HG03457 (cell line): ENCODE measurements at regions not wholly inside any gene's neighbourhood (a gene's known extent, or its start where the extent isn't known, plus 50 kb on each side); places are given as distances from the start of the nearest gene placed in this dataset.
"Not testable (repeated sequence)": the region's sequence is repeated elsewhere in the genome, so short reads cannot be mapped to it uniquely, and the experiment has no call there.

ENCODE experiments used
- ATAC-seq: cut with Tn5 transposase; IDR thresholded peaks from one replicate; pipeline ENCODE4 v1.9.1; 2021; ENCODE audit warnings: moderate number of reproducible peaks; ENCODE audit not compliant: unreplicated experiment

DNA sequence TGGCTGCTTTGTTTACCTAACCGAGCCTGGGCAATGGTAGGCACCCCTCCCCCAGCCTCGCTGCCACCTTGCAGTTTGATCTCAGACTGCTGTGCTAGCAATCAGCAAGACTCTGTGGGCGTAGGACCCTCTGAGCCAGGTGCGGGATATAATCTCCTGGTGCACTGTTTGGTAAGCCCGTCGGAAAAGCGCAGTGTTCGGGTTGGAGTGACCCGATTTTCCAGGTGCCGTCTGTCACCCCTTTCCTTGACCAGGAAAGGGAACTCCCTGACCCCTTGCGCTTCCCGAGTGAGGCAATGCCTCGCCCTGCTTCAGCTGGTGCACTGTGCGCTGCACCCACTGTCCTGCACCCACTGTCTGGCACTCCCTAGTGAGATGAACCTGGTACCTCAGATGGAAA, 482.2 kb upstream of the SMC2 start:
- not testable (repeated sequence) for ATAC-seq

DNA sequence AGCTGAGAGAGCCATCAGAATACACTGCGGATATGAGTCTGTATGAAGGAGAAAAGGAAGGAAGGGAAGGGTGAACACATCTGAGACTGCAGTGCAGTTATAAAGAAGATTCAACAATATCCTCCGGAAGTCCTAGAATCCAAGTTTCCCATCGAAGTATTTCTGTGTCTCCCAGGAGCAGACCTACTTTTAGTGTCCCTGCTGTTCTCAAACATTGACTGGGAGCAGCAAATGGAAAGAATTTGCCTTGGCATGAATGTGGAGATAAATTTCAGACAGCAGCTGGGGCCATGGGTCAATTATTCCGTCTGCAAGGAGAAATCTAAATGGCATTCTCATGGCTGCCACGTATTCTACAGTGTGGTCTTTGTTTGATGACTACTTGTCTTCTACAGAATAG, 478.1 kb upstream of the SMC2 start:
- ATAC-seq = no peak

DNA sequence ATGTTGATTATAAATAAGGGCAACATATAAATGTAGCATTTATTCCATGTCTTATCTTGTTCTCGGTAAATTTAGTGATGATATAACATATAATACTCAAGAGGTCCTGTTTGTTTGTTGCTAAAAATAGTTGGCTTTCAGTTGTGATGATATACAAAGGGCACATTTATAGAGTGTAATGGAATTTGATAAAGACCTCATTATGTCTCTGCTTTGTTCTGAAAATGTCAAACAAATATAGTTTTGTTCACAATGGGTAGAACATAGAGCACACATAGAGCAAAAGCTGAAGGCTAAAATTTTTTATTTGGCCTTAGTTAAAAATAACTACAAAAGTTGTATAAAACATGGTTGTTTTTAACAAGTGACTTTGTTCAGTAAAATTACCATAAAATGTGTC, 477.1 kb upstream of the SMC2 start:
- no peak for ATAC-seq

DNA sequence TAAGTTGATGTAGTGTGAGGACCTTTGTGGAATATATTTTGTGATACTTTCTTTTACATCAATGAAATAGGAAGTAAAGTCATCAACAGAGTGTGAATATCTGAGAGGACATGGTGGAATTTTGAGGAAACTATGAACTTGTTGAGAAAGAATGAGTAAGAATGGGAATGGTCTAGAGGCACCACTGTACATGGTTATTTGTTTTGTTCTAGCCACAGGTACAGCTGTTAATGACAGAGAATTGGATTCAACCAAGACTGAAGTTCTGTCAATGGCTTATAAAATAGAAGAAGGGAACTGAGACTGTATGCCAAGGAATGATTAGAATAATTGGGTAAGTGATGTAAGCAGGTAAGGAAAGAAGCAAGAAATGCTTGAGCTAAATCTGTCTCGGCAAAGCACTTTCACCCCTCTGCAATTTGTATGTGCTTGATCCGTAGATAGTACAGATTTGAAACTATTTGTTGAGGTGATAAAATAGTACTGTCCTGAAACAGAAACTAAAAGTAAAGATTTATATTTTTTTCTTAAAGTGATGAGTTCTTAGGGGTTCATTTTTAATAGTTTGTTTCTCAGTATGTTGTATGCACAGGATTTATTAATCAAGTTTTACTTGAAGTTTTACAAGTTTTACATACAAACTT, 468.8 kb upstream of the SMC2 start:
- no peak for ATAC-seq

DNA sequence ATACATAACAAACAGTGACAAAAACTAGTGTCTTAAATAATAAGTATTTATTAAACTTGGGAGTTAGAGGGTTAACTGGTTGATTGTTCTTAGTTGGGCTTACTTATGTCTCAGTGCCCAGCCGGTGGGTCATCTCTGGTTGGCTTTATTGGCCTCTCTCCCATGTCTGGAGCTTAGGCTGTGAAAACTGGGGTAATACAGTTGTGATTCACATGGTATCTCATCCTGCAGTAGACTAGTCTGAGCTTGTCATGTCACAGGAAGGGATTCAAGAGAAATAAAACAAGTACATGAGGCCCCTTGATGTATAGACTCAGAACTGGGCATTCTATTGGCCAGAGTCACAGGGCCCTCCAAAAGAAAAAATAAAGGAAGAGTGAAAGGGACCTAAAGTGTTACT, 466.4 kb upstream of the SMC2 start:
- ATAC-seq = no peak

DNA sequence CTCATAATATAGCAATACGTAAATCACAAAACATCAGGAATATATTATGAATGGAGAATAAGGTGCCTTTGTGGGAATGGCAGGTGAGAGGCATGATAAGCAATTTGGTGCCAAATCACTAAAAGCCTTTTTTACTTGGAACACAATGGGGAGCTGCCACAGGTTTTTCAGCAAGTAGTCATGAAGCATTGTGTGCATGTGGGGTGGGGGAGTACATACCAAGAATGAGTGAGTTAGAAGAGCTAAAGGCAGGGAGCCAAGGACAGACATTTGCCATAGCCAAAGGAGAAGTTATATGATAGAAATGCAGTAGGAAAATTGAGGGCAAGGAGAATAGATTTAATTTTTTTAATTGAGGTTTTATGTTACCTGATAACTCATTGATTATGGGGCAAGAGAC, 445.0 kb upstream of the SMC2 start:
- ATAC-seq = no peak

DNA sequence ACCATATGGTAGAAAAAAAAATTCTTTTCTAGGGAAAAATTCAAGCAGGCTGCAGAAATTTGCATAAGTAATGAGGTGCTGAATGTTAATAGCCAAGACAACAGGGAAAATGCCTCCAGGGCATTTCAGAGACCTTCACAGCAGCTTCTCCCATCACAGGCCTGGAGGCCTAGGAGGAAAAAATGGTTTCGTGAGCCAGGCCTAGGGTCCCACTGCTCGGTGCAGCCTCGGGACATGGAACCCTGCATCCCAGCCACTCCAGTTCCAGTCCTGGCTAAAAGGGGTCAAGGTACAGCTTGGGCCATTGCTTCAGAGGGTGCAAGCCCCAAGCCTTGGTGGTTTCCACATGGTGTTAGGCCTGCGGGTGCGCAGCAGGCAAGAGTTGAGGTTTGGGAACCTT, 436.0 kb upstream of the SMC2 start:
- ATAC-seq = no peak

DNA sequence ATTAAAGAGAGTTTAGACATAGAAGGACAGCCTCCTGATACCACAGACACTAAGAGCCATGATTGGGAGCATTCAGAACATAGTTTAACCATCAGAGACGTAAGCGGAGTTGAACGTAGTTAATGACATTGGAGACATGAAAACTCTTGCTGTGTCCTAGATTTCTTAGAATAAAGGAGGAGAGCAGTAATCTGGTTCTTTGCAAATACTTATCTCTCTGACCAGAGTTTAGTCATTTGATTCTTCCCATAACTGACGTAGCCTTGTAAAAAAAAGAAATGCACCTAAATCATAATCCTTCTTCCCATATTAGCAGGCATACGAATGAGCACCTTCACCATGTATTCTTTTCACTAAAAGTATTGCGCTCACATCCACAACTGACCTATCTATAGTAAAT, 433.3 kb upstream of the SMC2 start:
- ATAC-seq = no peak

DNA sequence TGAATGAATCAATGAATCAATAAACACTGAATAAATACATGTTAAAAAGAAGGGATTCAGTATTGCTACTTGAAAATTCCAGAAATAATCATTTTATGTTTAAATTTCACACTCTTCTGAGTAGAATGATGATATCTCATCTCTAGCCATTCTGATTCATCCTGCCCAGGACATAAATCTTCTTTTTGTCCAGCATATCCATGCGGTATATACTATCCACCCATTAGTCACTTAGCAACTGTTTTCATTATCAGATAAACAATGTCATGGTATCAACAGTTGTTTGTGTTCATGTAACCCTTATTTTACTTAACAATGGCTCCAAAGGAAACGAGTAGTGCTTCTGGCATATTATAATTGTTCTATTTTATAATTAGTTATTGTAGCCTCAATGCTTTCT, 432.4 kb upstream of the SMC2 start:
- ATAC-seq = no peak

DNA sequence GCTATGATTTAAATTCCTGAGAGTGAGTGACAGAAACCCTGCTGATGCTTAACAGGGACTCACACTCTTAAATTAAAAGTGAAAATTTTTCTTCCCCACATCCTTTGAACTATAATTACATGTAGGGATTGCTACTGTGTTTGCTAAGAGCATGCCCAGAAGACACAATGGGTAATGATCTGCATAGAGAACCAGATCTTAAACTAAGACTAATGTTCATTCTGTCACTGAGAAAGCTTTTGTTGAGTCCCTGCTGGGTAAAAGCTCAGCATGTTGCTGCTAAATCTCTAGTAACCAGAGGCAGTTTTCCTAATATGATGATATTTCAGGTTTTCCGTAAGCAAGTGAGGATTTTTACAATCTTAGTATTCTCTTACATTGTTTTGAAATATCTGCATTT, 424.8 kb upstream of the SMC2 start:
- ATAC-seq = no peak

DNA sequence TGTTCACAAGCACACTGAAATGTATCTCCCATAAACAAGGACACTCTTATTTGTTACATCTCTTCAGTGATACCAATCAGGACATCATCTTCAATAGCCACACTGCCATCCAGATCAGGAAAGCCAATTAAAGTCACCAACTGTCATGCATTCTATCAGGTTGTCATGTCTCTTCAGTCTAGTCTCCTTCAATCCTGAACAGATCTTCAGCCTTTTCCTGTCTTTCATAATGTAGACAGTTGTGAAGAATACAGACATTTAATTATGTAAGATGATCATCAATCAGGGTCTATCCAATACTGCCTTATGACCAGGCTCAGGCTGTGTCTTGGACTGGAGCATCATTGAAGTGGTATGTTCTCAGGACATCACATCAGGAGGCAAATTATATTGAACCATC, 419.8 kb upstream of the SMC2 start:
- no peak for ATAC-seq

DNA sequence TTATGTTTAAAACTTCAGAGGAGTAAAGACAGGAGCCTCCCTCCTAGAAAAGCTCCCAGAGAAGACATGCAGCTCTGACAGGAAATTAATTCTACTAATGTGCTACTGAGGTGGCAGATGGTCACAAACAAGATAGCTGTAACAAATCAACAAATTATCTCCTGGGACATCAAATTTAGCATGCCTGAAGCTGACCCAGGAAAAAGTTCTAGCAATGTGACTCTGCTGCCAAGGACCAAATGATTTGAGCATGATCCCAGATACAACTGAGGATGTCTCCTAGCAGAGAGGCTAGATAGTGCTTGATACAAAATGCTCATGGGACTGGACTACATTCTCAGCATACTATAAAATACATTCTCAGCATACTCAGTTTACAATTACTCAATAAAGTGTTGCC, 413.5 kb upstream of the SMC2 start:
- no peak for ATAC-seq

DNA sequence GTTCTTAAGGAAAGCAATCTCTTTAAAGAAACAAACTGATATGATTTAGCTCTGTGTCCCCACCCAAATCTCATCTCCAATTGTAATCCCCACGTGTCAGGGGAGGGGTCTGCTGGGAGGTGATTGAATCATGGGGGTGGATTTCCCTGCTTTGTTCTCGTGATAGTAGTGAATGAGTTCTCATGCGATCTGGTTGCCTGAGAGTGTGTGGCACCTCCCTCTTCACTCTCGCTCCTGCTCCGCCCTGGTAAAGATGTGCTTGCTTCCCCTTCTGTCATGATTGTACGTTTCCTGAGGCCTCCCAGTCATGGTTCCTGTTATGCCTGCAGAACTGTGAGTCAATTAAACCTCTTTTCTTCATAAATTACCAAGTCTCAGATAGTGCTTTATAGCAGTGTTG, 412.7 kb upstream of the SMC2 start:
- ATAC-seq = no peak

DNA sequence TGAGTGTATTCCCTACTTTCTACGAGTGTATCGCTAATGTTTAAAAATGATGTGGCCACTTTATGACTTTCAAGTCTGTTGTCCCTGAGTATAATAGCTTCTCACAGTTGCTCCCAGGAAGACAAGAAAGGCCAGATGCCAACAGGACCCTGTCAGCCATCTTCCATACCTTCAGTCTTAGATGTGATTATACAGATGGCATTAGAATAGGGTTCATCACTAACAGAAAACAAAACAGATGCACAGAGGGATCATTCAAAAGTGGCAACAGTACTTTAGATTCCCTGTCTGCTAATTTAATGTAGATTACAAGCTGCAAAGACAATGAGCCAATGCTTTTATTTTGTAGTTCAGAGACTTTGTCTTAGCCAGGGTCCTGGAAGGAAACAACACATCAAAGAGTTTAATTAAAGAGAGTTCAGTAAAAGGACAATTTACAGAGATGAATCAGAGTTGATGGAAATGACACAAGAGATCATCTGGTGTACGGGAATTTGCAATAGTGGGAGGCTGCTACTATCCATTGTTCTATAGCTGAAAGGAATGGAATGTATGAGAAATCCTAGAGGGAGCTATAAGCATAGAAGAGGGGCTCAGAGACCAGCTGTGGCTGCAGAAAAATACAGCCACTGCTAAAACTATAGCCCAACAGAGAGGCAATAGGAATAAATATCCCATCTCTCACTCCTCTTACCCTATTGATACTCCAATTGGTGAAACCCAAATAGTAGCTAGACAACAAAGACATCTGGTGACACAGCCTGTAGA, 393.7 kb upstream of the SMC2 start:
- ATAC-seq = no peak

DNA sequence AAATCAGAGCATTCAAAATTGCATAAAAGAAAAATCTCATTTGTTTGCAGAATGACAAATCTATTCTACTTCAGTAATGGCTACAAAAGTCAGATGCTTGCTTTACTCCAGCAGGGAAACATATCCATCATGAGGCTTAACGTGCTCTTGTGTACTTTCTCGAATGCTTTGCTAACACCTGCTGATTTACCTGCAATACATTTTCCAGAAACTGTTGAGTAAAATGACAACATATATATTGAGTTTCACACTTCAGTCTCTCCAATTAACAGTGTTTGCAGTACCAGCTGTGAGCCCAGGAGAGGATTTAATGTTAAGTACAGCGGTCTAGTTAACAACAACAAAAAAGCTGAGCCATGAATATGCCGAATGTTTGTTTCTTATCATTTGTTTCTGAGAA, 391.5 kb upstream of the SMC2 start:
- ATAC-seq = no peak

DNA sequence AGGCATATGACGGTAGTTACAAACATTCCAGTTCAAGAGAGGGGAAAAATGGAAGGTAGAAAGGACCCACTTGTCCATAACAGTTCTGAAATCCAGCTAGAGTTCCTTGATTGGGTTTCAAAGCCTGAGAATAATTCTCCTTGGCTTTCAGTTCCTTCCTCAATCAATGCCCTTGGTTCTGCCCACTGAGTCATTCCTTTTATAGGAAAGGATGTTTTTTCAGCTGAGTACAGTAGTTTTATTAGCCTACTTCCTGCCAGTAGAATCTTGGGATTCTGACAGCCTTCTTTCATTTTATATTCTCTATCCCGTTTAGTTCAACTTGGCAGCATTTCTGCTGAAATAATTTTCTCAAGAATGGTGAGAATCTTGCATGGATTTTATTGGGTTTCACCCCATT, 386.9 kb upstream of the SMC2 start:
- ATAC-seq = no peak

DNA sequence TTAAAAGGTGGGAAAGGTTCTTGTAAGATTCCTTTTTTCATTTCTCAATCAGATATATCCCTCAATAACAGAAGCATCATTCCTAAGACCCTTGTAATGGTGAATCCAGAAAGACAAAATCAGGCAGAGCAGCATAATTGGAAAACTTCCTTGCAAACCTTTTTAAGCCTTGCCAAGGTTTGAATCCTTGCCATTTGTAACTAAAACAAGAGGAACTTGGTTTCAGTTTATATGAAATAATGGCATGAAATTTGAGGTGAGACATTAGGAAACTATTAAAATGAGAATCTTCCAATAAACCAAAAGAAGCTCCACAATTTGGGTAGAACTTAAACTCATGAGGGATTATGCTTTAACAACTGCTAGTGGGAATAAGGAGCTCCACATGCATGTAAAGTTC, 384.7 kb upstream of the SMC2 start:
- ATAC-seq = no peak

DNA sequence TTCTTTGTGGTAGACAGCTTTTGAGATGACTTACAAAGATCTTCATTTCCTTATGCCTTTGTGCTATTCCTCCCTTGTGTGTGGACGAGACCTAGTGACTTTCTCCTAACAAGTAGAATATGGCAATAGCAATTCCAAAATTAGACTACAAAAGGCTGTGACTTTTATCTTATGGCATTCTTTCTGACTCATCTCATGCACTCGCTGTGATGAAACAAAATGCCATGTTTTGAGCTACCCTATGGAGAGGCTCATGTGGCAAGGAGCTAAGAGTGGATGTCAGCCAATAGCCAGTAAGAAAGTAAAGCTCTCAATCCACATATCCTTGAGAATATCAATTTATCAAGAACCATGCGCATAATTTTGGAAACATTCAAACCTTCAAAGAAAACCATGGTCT, 380.5 kb upstream of the SMC2 start:
- no peak for ATAC-seq

DNA sequence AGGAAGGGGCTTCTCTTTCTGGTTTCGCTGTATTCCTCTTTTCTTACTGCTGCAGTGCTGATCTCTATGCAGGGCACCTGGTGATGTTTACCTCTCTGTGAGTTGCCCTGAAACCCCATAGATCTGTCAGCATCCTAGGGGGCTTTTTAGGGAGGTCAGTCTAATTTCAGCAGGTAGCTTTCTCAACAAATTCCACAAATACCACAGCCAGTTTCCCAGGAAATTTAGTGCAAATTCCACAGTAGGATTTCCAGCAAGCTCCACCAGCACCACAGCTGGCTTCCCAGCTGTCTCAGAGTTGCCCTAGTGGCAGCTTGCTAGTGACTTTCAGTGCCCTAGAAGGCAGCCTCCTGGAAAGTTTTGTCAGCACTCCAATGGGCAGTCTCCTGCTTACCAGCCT, 379.1 kb upstream of the SMC2 start:
- no peak for ATAC-seq

DNA sequence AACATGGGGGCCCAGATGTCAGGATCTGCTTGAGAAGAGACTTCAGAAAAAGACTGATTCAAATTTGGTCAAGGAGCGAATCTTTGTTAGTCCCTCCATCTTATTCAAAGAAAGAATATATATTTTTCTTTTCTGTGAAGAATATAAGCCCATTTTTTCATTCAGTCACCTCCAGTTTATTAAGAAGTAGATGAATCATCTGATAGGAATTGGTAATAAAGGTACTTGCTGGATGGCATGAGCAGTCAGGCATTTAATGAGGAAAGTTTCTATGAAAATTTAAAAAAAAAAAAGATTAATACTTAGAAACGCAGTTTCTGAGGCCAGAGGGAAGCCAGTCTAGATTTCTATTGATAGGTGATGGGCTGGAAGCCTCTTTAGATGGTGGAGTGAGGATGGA, 373.1 kb upstream of the SMC2 start:
- no peak for ATAC-seq

DNA sequence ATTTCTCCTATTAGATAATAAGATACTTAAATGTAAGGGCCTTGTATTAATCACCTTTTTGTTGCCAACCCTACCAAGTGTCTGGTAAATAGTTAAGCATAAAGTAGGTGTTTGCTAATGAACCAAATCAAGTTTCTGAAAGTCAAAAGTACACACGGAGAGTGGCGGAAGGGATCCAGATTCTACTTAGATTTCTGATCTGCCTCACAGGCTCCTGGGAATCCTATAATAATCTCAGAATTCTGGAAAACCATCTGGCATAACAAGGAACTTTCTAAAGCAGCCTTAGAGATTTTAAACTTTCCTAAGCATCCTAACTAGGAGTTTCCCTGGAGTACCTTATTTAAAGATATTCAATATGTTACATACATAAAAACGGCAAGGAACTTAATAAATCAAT, 363.2 kb upstream of the SMC2 start:
- no peak for ATAC-seq

DNA sequence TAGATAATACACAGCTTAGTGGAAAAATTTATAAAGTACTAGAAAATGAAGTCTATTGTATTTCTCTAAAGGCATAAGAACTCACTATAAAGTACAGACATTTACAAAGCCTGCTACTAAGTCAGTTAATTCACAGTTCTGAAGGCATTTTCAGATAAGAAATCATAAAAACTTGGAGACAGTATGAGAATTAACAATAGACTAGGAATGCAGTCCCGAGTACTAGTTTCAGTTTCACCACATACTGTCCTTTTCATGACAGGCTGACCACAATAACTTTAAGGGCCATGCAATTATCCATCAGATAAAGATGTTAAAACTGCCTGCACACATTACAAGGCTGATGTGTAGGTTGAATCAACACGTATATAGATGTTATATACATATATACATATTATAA, 362.6 kb upstream of the SMC2 start:
- ATAC-seq = no peak

DNA sequence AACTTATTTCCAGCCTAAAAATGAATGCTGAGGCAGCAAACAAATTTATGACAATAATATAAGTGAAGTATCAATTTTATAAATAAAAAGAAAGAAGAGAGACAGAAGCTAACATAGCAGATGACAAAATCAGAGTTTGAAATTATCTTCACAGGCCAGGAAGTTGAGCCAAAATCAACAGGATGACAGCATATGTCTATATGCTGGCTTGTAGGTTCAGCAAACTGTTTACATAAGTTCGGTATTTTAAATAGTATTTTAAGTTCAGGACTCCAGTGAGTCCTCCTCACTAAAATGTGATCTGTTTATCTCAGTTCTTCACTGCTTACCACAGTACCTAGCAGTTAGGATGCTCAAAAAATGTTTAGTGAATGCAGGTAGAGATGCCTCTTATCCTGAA, 359.6 kb upstream of the SMC2 start:
- no peak for ATAC-seq
